ENCODE measurements at regions not wholly inside any gene's neighbourhood (a gene's known extent, or its start where the extent isn't known, plus 50 kb on each side); places are given as distances from the start of the nearest gene placed in this dataset.

GRCh38 chr2:120461546-120462537, 115.9 kb downstream of the INHBB start:
- TF ChIP-seq POLR2AphosphoS5 (IDR thresholded peaks at IDR 0.05; ENCODE audit: low read depth, low read length), result no peak
- TF ChIP-seq SIN3A (IDR thresholded peaks at IDR 0.05; ENCODE audit: borderline replicate concordance, insufficient read depth, low read length), result no peak
- TF ChIP-seq REST (IDR thresholded peaks at IDR 0.05; ENCODE audit: insufficient read depth in 1 of 2, low read depth in 2 of 2, low read length in 2 of 2), result no peak
- TF ChIP-seq FOXP2 (optimal IDR thresholded peaks at IDR 0.05; ENCODE audit: borderline replicate concordance, extremely low read depth, extremely low read length, insufficient read depth), result no peak
- TF ChIP-seq TAF1 (IDR thresholded peaks at IDR 0.05; ENCODE audit: borderline replicate concordance, insufficient read depth, low read length), result no peak

GRCh38 chr2:120463527-120463926, 117.6 kb downstream of the INHBB start:
- TF ChIP-seq POLR2AphosphoS5 (IDR thresholded peaks at IDR 0.05; ENCODE audit: low read depth, low read length), result no peak
- no peak for TF ChIP-seq TAF1 (IDR thresholded peaks at IDR 0.05; ENCODE audit: borderline replicate concordance, insufficient read depth, low read length)
- no peak for TF ChIP-seq FOXP2 (optimal IDR thresholded peaks at IDR 0.05; ENCODE audit: borderline replicate concordance, extremely low read depth, extremely low read length, insufficient read depth)
- TF ChIP-seq REST (IDR thresholded peaks at IDR 0.05; ENCODE audit: insufficient read depth in 1 of 2, low read depth in 2 of 2, low read length in 2 of 2), result no peak
- no peak for TF ChIP-seq SIN3A (IDR thresholded peaks at IDR 0.05; ENCODE audit: borderline replicate concordance, insufficient read depth, low read length)

- TF ChIP-seq REST (IDR thresholded peaks at IDR 0.05; ENCODE audit: insufficient read depth in 1 of 2, low read depth in 2 of 2, low read length in 2 of 2), result no peak
- no peak for TF ChIP-seq POLR2AphosphoS5 (IDR thresholded peaks at IDR 0.05; ENCODE audit: low read depth, low read length)
- no peak for TF ChIP-seq SIN3A (IDR thresholded peaks at IDR 0.05; ENCODE audit: borderline replicate concordance, insufficient read depth, low read length)
- no peak for TF ChIP-seq FOXP2 (optimal IDR thresholded peaks at IDR 0.05; ENCODE audit: borderline replicate concordance, extremely low read depth, extremely low read length, insufficient read depth)
- TF ChIP-seq TAF1 (IDR thresholded peaks at IDR 0.05; ENCODE audit: borderline replicate concordance, insufficient read depth, low read length), result no peak
Observed at GRCh38 chr2:120463996-120464395, 118.1 kb downstream of the INHBB start.

- TF ChIP-seq TAF1 (IDR thresholded peaks at IDR 0.05; ENCODE audit: borderline replicate concordance, insufficient read depth, low read length) (no peak), POLR2AphosphoS5 (IDR thresholded peaks at IDR 0.05; ENCODE audit: low read depth, low read length) (no peak), REST (IDR thresholded peaks at IDR 0.05; ENCODE audit: insufficient read depth in 1 of 2, low read depth in 2 of 2, low read length in 2 of 2) (no peak), FOXP2 (optimal IDR thresholded peaks at IDR 0.05; ENCODE audit: borderline replicate concordance, extremely low read depth, extremely low read length, insufficient read depth) (no peak), SIN3A (IDR thresholded peaks at IDR 0.05; ENCODE audit: borderline replicate concordance, insufficient read depth, low read length) (no peak)
Observed at GRCh38 chr2:120464448-120464931, 118.6 kb downstream of the INHBB start.

All from PFSK-1 (cell line).